ENCODE measurements at regions not wholly inside any gene's neighbourhood (a gene's known extent, or its start where the extent isn't known, plus 50 kb on each side); places are given as distances from the start of the nearest gene placed in this dataset.

- Histone ChIP-seq H3K4me1 (ENCODE audit: control insufficient read depth, insufficient read depth, low read length) (no peaks in the 10 kb centered on the region), H3K9me3 (ENCODE audit: control insufficient read depth, insufficient read depth, low read depth, low read length) (no peaks in the 10 kb centered on the region), H3K4me3 (ENCODE audit: low read depth, low read length) (no peak overlapping the region), H3K36me3 (ENCODE audit: control insufficient read depth in 2 of 2, insufficient read depth in 1 of 2, low read length in 2 of 2) (peaks cover 0 to 3% of the 10 kb centered on the region in 2 experiments; a peak in 1 of 3 replicates), H3K27ac (ENCODE audit: extremely low read depth, low read depth, low read length) (no peak overlapping the region)
- ChIA-PET POLR2A (no interaction called here), CTCF (no interaction called here)
- TF ChIP-seq ZNF354C (tag by site-specific recombination; IDR thresholded peaks at IDR 0.05; ENCODE audit: borderline replicate concordance, low read depth) (no peak), HIC1 (tag by site-specific recombination; IDR thresholded peaks at IDR 0.05) (no peak), ZNF623 (tag by site-specific recombination; IDR thresholded peaks at IDR 0.05) (no peak), ZNF645 (tag by site-specific recombination; IDR thresholded peaks at IDR 0.05) (no peak), YY2 (tag by site-specific recombination; IDR thresholded peaks at IDR 0.05) (no peak), ZBTB7A (tag by site-specific recombination; IDR thresholded peaks at IDR 0.05; ENCODE audit: low read depth) (no peak), ZSCAN18 (tag by site-specific recombination; IDR thresholded peaks at IDR 0.05) (no peak), ZBTB6 (tag by site-specific recombination; IDR thresholded peaks at IDR 0.05) (no peak), KLF8 (tag by site-specific recombination; IDR thresholded peaks at IDR 0.05) (no peak), ZNF266 (tag by site-specific recombination; IDR thresholded peaks at IDR 0.05; ENCODE audit: low read depth) (no peak), ZSCAN30 (tag by site-specific recombination; IDR thresholded peaks at IDR 0.05) (no peak), ZFP69B (tag by site-specific recombination; IDR thresholded peaks at IDR 0.05) (no peak), ZNF510 (tag by site-specific recombination; IDR thresholded peaks at IDR 0.05; ENCODE audit: insufficient replicate concordance) (no peak), OVOL3 (tag by site-specific recombination; IDR thresholded peaks at IDR 0.05) (no peak), ZNF76 (tag by site-specific recombination; IDR thresholded peaks at IDR 0.05; ENCODE audit: borderline replicate concordance, low read depth) (no peak), ZNF600 (tag by site-specific recombination; IDR thresholded peaks at IDR 0.05) (no peak), PRDM6 (tag by site-specific recombination; IDR thresholded peaks at IDR 0.05) (no peak)
These were observed 430.6 kb downstream of the KLF12 start for GRCh38 chr13:73703606-73704005.

GRCh38 chr13:73702419-73703071, 431.7 kb downstream of the KLF12 start:
- ChIA-PET POLR2A (no interaction called here), CTCF (interaction anchor here (0.6 kb wide), 1 partner anchor 704 kb away, joined by 6 read pairs; no protein-coding TSS in a partner anchor)
- H3K9me3 ChIP-seq (ENCODE audit: control insufficient read depth, insufficient read depth, low read depth, low read length) = no peaks in the 10 kb centered on the region
- H3K4me3 ChIP-seq (ENCODE audit: low read depth, low read length) = no peak overlapping the region
- H3K36me3 ChIP-seq (ENCODE audit: control insufficient read depth in 2 of 2, insufficient read depth in 1 of 2, low read length in 2 of 2) = peaks cover 0 to 2% of the 10 kb centered on the region in 2 experiments; a peak in 1 of 3 replicates
- H3K27ac ChIP-seq (ENCODE audit: extremely low read depth, low read depth, low read length) = no peak overlapping the region
- no peaks in the 10 kb centered on the region for H3K4me1 ChIP-seq (ENCODE audit: control insufficient read depth, insufficient read depth, low read length)
- TF ChIP-seq PRDM2 (tag by site-specific recombination; IDR thresholded peaks at IDR 0.05; ENCODE audit: borderline replicate concordance) = no peak
- no peak for TF ChIP-seq ZSCAN30 (tag by site-specific recombination; IDR thresholded peaks at IDR 0.05)
- no peak for TF ChIP-seq ZNF776 (tag by site-specific recombination; IDR thresholded peaks at IDR 0.05; ENCODE audit: borderline replicate concordance)
- no peak for TF ChIP-seq ZNF76 (tag by site-specific recombination; IDR thresholded peaks at IDR 0.05; ENCODE audit: borderline replicate concordance, low read depth)
- no peak for TF ChIP-seq ZSCAN23 (tag by site-specific recombination; IDR thresholded peaks at IDR 0.05)

Measured in HEK293 (cell line).